ENCODE measurements at regions not wholly inside any gene's neighbourhood (a gene's known extent, or its start where the extent isn't known, plus 50 kb on each side); places are given as distances from the start of the nearest gene placed in this dataset.

DNA sequence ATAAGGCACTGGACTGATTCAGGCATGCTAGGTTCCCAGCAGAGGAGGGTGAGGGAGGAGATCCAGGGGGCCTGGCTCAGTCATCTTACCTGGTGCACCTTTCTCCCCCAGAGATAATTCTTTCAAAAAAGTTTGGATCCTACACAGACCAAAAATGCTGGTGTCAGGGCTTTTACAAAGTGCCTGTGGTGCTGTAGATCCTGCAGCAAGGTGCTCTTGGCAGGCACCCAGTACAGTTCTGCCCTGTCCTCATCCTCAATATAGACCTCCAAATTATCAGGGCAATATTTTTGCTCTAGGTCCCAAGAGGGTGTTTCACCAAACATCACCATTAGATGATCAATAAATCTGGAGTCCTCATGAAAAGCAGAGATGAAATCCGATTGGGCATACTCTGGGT lies 78.5 kb upstream of the IGFBP3 start:
- no peaks in the 10 kb centered on the region for H3K4me1 ChIP-seq (ENCODE audit: control insufficient read depth in 4 of 4, insufficient read depth in 4 of 4, low read length in 3 of 4)
- H3K9ac ChIP-seq (ENCODE audit: low read depth in 1 of 2, low read length in 2 of 2): no peak overlapping the region
- no peaks in the 10 kb centered on the region for H3K27me3 ChIP-seq (ENCODE audit: control insufficient read depth in 4 of 4, insufficient read depth in 4 of 4, low read length in 3 of 4)
- H3K27ac ChIP-seq (ENCODE audit: low read depth in 1 of 2, low read length in 2 of 2): no peak overlapping the region
- TF ChIP-seq YY1 (IDR thresholded peaks at IDR 0.05) (no peak), GABPA (IDR thresholded peaks at IDR 0.05 in 1 of 2, conservative IDR thresholded peaks at IDR 0.05 in 1 of 2) (no peak), HNF4G (IDR thresholded peaks at IDR 0.05) (no peak), RAD21 (IDR thresholded peaks at IDR 0.05) (no peak), JUND (IDR thresholded peaks at IDR 0.05) (no peak), FOXA1 (IDR thresholded peaks at IDR 0.05) (no peak), RXRA (IDR thresholded peaks at IDR 0.05) (no peak), SP1 (IDR thresholded peaks at IDR 0.05) (no peak), HNF4A (conservative IDR thresholded peaks at IDR 0.05) (no peak), TAF1 (conservative IDR thresholded peaks at IDR 0.05) (no peak), NR2F2 (IDR thresholded peaks at IDR 0.05) (no peak), EGR1 (IDR thresholded peaks at IDR 0.05; ENCODE audit: low read depth in 2 of 2) (no peak)
- TF ChIP-seq, protein P1, sequence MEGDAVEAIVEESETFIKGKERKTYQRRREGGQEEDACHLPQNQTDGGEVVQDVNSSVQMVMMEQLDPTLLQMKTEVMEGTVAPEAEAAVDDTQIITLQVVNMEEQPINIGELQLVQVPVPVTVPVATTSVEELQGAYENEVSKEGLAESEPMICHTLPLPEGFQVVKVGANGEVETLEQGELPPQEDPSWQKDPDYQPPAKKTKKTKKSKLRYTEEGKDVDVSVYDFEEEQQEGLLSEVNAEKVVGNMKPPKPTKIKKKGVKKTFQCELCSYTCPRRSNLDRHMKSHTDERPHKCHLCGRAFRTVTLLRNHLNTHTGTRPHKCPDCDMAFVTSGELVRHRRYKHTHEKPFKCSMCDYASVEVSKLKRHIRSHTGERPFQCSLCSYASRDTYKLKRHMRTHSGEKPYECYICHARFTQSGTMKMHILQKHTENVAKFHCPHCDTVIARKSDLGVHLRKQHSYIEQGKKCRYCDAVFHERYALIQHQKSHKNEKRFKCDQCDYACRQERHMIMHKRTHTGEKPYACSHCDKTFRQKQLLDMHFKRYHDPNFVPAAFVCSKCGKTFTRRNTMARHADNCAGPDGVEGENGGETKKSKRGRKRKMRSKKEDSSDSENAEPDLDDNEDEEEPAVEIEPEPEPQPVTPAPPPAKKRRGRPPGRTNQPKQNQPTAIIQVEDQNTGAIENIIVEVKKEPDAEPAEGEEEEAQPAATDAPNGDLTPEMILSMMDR (IDR thresholded peaks at IDR 0.05; ENCODE audit: low read depth, low read length, missing input control): no peak
- TF ChIP-seq, protein P2, sequence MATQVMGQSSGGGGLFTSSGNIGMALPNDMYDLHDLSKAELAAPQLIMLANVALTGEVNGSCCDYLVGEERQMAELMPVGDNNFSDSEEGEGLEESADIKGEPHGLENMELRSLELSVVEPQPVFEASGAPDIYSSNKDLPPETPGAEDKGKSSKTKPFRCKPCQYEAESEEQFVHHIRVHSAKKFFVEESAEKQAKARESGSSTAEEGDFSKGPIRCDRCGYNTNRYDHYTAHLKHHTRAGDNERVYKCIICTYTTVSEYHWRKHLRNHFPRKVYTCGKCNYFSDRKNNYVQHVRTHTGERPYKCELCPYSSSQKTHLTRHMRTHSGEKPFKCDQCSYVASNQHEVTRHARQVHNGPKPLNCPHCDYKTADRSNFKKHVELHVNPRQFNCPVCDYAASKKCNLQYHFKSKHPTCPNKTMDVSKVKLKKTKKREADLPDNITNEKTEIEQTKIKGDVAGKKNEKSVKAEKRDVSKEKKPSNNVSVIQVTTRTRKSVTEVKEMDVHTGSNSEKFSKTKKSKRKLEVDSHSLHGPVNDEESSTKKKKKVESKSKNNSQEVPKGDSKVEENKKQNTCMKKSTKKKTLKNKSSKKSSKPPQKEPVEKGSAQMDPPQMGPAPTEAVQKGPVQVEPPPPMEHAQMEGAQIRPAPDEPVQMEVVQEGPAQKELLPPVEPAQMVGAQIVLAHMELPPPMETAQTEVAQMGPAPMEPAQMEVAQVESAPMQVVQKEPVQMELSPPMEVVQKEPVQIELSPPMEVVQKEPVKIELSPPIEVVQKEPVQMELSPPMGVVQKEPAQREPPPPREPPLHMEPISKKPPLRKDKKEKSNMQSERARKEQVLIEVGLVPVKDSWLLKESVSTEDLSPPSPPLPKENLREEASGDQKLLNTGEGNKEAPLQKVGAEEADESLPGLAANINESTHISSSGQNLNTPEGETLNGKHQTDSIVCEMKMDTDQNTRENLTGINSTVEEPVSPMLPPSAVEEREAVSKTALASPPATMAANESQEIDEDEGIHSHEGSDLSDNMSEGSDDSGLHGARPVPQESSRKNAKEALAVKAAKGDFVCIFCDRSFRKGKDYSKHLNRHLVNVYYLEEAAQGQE (IDR thresholded peaks at IDR 0.05): no peak
- TF ChIP-seq, protein P3, sequence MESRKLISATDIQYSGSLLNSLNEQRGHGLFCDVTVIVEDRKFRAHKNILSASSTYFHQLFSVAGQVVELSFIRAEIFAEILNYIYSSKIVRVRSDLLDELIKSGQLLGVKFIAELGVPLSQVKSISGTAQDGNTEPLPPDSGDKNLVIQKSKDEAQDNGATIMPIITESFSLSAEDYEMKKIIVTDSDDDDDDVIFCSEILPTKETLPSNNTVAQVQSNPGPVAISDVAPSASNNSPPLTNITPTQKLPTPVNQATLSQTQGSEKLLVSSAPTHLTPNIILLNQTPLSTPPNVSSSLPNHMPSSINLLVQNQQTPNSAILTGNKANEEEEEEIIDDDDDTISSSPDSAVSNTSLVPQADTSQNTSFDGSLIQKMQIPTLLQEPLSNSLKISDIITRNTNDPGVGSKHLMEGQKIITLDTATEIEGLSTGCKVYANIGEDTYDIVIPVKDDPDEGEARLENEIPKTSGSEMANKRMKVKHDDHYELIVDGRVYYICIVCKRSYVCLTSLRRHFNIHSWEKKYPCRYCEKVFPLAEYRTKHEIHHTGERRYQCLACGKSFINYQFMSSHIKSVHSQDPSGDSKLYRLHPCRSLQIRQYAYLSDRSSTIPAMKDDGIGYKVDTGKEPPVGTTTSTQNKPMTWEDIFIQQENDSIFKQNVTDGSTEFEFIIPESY (IDR thresholded peaks at IDR 0.05): no peak
- TF ChIP-seq, protein P4, sequence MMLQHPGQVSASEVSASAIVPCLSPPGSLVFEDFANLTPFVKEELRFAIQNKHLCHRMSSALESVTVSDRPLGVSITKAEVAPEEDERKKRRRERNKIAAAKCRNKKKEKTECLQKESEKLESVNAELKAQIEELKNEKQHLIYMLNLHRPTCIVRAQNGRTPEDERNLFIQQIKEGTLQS (IDR thresholded peaks at IDR 0.05): no peak
- TF ChIP-seq, protein P5, sequence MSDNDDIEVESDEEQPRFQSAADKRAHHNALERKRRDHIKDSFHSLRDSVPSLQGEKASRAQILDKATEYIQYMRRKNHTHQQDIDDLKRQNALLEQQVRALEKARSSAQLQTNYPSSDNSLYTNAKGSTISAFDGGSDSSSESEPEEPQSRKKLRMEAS (IDR thresholded peaks at IDR 0.05): no peak
- no peaks in the 10 kb centered on the region for H3K36me3 ChIP-seq (ENCODE audit: control insufficient read depth in 4 of 4, insufficient read depth in 3 of 4, low read depth in 1 of 4, low read length in 3 of 4)
- no peak for DNase-seq (ENCODE audit: low spot score)
- H3K4me3 ChIP-seq (ENCODE audit: low read depth in 1 of 3, low read length in 3 of 3): no peak overlapping the region
- peaks cover 0 to 8% (median 2%) of the 10 kb centered on the region in 4 donors for H3K9me3 ChIP-seq (ENCODE audit: control insufficient read depth in 4 of 4, low read length in 3 of 4)
- 55% methylated on average over 1 of the region's 1 CpG for WGBS

DNA sequence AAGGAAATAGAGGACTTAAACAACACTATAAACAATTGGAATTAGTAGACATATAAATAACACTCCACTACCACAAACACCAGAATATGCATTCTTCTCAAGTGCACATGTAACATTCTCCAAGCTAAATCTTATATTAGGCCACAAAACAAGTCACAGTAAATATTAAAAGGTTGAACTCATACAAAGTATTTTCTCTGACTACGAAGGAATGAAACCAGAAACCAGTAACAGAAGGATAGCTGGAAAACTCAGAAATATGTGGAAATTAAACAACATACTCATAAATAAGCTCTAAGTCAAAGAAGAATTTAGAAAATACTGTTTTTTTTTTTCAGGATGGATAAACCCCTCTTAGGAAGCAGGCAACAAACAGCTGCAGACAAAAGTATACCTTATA lies 77.4 kb upstream of the IGFBP3 start:
- no peak for DNase-seq (ENCODE audit: low spot score)
- Histone ChIP-seq H3K9me3 (ENCODE audit: control insufficient read depth in 4 of 4, low read length in 3 of 4) (peaks cover 0 to 8% (median 2%) of the 10 kb centered on the region in 4 donors), H3K36me3 (ENCODE audit: control insufficient read depth in 4 of 4, insufficient read depth in 3 of 4, low read depth in 1 of 4, low read length in 3 of 4) (no peaks in the 10 kb centered on the region), H3K4me1 (ENCODE audit: control insufficient read depth in 4 of 4, insufficient read depth in 4 of 4, low read length in 3 of 4) (no peaks in the 10 kb centered on the region), H3K4me3 (ENCODE audit: low read depth in 1 of 3, low read length in 3 of 3) (no peak overlapping the region), H3K27me3 (ENCODE audit: control insufficient read depth in 4 of 4, insufficient read depth in 4 of 4, low read length in 3 of 4) (no peaks in the 10 kb centered on the region), H3K27ac (ENCODE audit: low read depth in 1 of 2, low read length in 2 of 2) (no peak overlapping the region), H3K9ac (ENCODE audit: low read depth in 1 of 2, low read length in 2 of 2) (no peak overlapping the region)
- WGBS: 92% methylated on average over 1 of the region's 1 CpG
- TF ChIP-seq JUND (IDR thresholded peaks at IDR 0.05) (no peak), SP1 (IDR thresholded peaks at IDR 0.05) (no peak), FOXA1 (IDR thresholded peaks at IDR 0.05) (no peak)

Measured in liver (tissue), 8 donors.